ENCODE measurements at regions not wholly inside any gene's neighbourhood (a gene's known extent, or its start where the extent isn't known, plus 50 kb on each side); places are given as distances from the start of the nearest gene placed in this dataset.

- Histone ChIP-seq H2AFZ (ENCODE audit: low read depth, low read length) (no peak overlapping the region), H3K4me2 (ENCODE audit: insufficient read depth, low read length) (no peak overlapping the region), H3K36me3 (ENCODE audit: insufficient read depth, low read length) (no peaks in the 10 kb centered on the region), H3K27ac (ENCODE audit: low read length) (no peak overlapping the region), H4K20me1 (ENCODE audit: insufficient read depth, low read length) (no peaks in the 10 kb centered on the region), H3K4me3 (ENCODE audit: low read depth in 1 of 2, low read length in 2 of 2) (no peak overlapping the region), H3K9me3 (ENCODE audit: insufficient read depth, low read length, severe bottlenecking) (peaks cover 3% of the 10 kb centered on the region), H3K27me3 (ENCODE audit: insufficient read depth, low read length, poor library complexity) (no peaks in the 10 kb centered on the region), H3K9ac (ENCODE audit: low read depth, low read length) (no peak overlapping the region), H3K79me2 (ENCODE audit: insufficient read depth, low read length) (no peaks in the 10 kb centered on the region), H3K4me1 (ENCODE audit: insufficient read depth, low read length) (no peaks in the 10 kb centered on the region)
- TF ChIP-seq EZH2 (IDR thresholded peaks at IDR 0.05; ENCODE audit: borderline replicate concordance, low read depth, low read length, severe bottlenecking) (no peak), CTCF (IDR thresholded peaks at IDR 0.05; ENCODE audit: borderline replicate concordance, extremely low read depth, low read length, poor library complexity, severe bottlenecking) (no peak)
- ATAC-seq (ENCODE audit: insufficient read depth, low read depth), result no peak
- DNase-seq, result peak; percentile 2
Measured at GRCh38 chr14:101217080-101217463, 313.6 kb upstream of the RTL1 start.

GRCh38 chr14:101217616-101218371 is 314.3 kb upstream of the RTL1 start:
- H3K9me3 ChIP-seq (ENCODE audit: insufficient read depth, low read length, severe bottlenecking), result peaks cover 3% of the 10 kb centered on the region
- peaks cover 6% of the 10 kb centered on the region for H3K4me1 ChIP-seq (ENCODE audit: insufficient read depth, low read length)
- no peak overlapping the region for H3K9ac ChIP-seq (ENCODE audit: low read depth, low read length)
- no peak for TF ChIP-seq CTCF (IDR thresholded peaks at IDR 0.05; ENCODE audit: borderline replicate concordance, extremely low read depth, low read length, poor library complexity, severe bottlenecking)
- TF ChIP-seq EZH2 (IDR thresholded peaks at IDR 0.05; ENCODE audit: borderline replicate concordance, low read depth, low read length, severe bottlenecking), result no peak
- H3K4me2 ChIP-seq (ENCODE audit: insufficient read depth, low read length), result no peak overlapping the region
- H3K36me3 ChIP-seq (ENCODE audit: insufficient read depth, low read length), result no peaks in the 10 kb centered on the region
- H3K27me3 ChIP-seq (ENCODE audit: insufficient read depth, low read length, poor library complexity), result no peaks in the 10 kb centered on the region
- no peak overlapping the region for H2AFZ ChIP-seq (ENCODE audit: low read depth, low read length)
- no peak for ATAC-seq (ENCODE audit: insufficient read depth, low read depth)
- DNase-seq, result peak; percentile 1
- no peak overlapping the region for H3K4me3 ChIP-seq (ENCODE audit: low read depth in 1 of 2, low read length in 2 of 2)
- no peak overlapping the region for H3K27ac ChIP-seq (ENCODE audit: low read length)
- no peaks in the 10 kb centered on the region for H4K20me1 ChIP-seq (ENCODE audit: insufficient read depth, low read length)
- H3K79me2 ChIP-seq (ENCODE audit: insufficient read depth, low read length), result no peaks in the 10 kb centered on the region

- Histone ChIP-seq H3K36me3 (ENCODE audit: insufficient read depth, low read length) (no peaks in the 10 kb centered on the region), H3K9me3 (ENCODE audit: insufficient read depth, low read length, severe bottlenecking) (no peaks in the 10 kb centered on the region), H3K4me3 (ENCODE audit: low read depth in 1 of 2, low read length in 2 of 2) (no peak overlapping the region), H3K27me3 (ENCODE audit: insufficient read depth, low read length, poor library complexity) (no peaks in the 10 kb centered on the region), H3K27ac (ENCODE audit: low read length) (no peak overlapping the region; the same call in 1 of the 2 replicates), H2AFZ (ENCODE audit: low read depth, low read length) (no peak overlapping the region), H3K4me1 (ENCODE audit: insufficient read depth, low read length) (peaks cover 29% of the 10 kb centered on the region), H3K79me2 (ENCODE audit: insufficient read depth, low read length) (no peaks in the 10 kb centered on the region), H3K9ac (ENCODE audit: low read depth, low read length) (no peak overlapping the region), H4K20me1 (ENCODE audit: insufficient read depth, low read length) (no peaks in the 10 kb centered on the region), H3K4me2 (ENCODE audit: insufficient read depth, low read length) (no peak overlapping the region)
- ATAC-seq (ENCODE audit: insufficient read depth, low read depth) (no peak), DNase-seq (peak; percentile 3)
- TF ChIP-seq CTCF (IDR thresholded peaks at IDR 0.05; ENCODE audit: borderline replicate concordance, extremely low read depth, low read length, poor library complexity, severe bottlenecking), result no peak
- TF ChIP-seq EZH2 (IDR thresholded peaks at IDR 0.05; ENCODE audit: borderline replicate concordance, low read depth, low read length, severe bottlenecking), result no peak
Measured at GRCh38 chr14:101219896-101220703, 316.6 kb upstream of the RTL1 start.
